Mesodermal cell (in vitro differentiated cells): ENCODE measurements at regions not wholly inside any gene's neighbourhood (a gene's known extent, or its start where the extent isn't known, plus 50 kb on each side); places are given as distances from the start of the nearest gene placed in this dataset.

Experiments
- H3K27ac ChIP-seq: 2 replicates; pipeline ENCODE4 v1.7.0; 2013; ENCODE audit warnings: mild to moderate bottlenecking, low read depth, low read length, moderate library complexity; ENCODE audit not compliant: severe bottlenecking
- H3K36me3 ChIP-seq: 2 replicates; pipeline ENCODE4 v1.7.1; 2013; ENCODE audit warnings: mild to moderate bottlenecking, low read length, moderate library complexity; ENCODE audit not compliant: control insufficient read depth, insufficient read depth
- H3K4me1 ChIP-seq: one replicate; pipeline ENCODE4 v1.7.1; 2013; ENCODE audit warnings: mild to moderate bottlenecking, low read length; ENCODE audit not compliant: insufficient read depth, control insufficient read depth, poor library complexity, severe bottlenecking
- H3K4me3 ChIP-seq: 2 replicates; pipeline ENCODE4 v1.7.0; 2013; ENCODE audit warnings: low read length, control low read depth, mild to moderate bottlenecking; ENCODE audit not compliant: insufficient read depth, poor library complexity, severe bottlenecking; ENCODE audit errors: extremely low read depth
- H3K9me3 ChIP-seq: 2 replicates; pipeline ENCODE4 v1.7.1; 2013; ENCODE audit warnings: mild to moderate bottlenecking, low read length, moderate library complexity; ENCODE audit not compliant: control insufficient read depth
- WGBS, 2 experiments: methylation state at CpG; one replicate each; pipeline ENCODE4 v1.1.5; 2013; ENCODE audit warnings: missing lambda C conversion rate in 2 of 2; ENCODE audit not compliant: insufficient coverage in 2 of 2; 5-methylcytosine and 5-hydroxymethylcytosine counted together

DNA sequence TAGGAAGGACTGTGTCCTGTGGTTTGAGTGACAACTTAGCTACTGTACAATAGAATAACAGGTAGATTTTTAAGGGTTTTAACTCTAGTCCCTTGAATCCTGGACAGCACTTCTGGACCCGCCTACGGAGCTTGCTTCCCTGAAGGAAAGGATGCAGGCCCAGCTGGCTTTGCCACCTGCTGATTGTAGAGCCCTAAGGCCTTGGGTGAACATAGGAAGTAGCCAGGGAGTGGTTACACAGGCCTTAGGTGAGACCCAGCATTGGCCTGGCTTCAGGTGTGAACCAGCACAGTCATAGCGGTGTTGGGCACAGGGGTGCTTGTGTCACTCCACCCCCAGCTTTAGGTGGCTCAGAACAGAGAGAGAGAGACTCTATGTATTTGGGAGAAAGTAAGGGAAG, 413.5 kb downstream of the GRIA2 start:
- no peak overlapping the region for H3K4me3 ChIP-seq
- H3K36me3 ChIP-seq = no peaks in the 10 kb centered on the region
- H3K27ac ChIP-seq = no peak overlapping the region
- no peaks in the 10 kb centered on the region for H3K4me1 ChIP-seq
- WGBS, 2 experiments = 88 to 100% methylated on average over 2 to 3 of the region's 3 CpGs
- no peaks in the 10 kb centered on the region for H3K9me3 ChIP-seq

DNA sequence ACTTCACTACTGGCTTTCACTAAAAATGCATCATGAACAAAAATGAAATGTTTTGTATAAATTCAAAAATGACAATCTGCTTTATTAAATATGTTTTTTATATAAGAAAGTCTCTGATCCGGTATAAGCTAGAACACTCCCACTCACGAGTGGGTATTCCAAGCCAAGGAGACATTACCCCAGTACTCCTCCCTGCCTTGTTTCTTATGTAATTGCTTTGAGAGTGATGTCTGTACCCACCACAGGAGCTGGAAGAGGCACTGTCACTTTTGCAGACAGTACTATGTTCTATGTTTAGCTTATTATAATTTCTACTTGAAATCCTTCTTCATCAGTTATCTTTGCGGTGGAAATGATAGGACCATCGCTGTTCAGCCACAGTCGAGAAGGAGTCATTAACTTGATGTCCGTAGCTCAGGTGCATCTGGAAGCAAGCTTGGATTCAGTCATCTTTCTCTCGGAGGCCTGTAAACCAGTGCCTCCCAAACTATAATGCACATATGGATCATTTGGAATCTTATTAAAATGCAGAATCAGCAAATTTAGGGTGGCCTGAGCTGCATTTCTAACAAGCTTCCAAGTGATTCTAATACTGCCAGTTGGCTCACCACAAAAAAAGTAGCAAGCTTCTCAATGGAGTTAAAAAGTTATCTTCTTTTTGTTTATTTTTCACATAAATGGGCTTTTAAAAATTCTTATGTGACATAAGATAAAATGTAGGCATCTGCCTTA, 396.4 kb downstream of the GRIA2 start:
- no peak overlapping the region for H3K27ac ChIP-seq
- H3K36me3 ChIP-seq = no peaks in the 10 kb centered on the region
- 80 to 82% methylated on average over 4 to 5 of the region's 7 CpGs for WGBS, 2 experiments
- no peak overlapping the region for H3K4me3 ChIP-seq
- no peaks in the 10 kb centered on the region for H3K9me3 ChIP-seq
- no peaks in the 10 kb centered on the region for H3K4me1 ChIP-seq

DNA sequence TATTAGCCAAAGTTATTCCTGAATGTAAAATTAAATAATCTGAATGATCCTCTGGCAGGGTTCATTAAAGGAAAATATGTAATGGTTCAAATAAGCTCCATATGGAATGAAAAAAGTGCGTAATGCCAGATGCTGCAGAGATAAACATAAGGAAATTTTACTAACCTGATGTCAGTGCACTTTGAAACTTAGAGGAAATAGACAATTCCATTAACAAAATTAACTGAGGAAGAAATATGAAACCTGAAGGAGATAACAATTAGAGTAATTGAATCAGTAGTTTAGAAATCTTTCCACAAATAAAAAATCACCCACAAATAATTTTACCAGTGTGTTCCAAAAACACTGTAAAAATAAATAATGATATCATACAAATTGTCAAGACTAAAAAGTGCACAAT, 387.5 kb downstream of the GRIA2 start:
- no peaks in the 10 kb centered on the region for H3K36me3 ChIP-seq
- H3K4me1 ChIP-seq = no peaks in the 10 kb centered on the region
- no peak overlapping the region for H3K27ac ChIP-seq
- H3K9me3 ChIP-seq = no peaks in the 10 kb centered on the region
- WGBS, 2 experiments = no CpG with 5 or more reads among the region's 1 CpG
- H3K4me3 ChIP-seq = no peak overlapping the region

DNA sequence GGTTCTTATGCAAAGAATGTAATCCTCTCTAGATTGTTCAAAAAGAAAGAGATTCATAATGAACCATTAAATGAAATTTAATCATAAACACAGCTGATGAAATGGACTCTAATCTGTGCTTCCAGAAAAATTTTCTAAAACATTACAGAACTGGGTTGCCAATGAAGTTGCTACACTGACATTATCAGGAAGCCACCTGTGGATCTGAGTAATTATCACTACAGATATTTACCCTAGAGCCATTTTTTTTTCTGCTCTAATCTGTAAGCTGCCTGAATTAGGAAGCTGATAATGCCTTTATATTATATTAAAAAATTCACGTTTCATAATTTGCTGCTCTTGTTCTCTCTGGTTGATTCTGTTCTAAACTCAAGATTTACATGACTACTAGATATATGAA, 380.1 kb downstream of the GRIA2 start:
- H3K27ac ChIP-seq = no peak overlapping the region
- no CpG with 5 or more reads among the region's 1 CpG for WGBS, 2 experiments
- no peaks in the 10 kb centered on the region for H3K36me3 ChIP-seq

GRCh38 chr4:157591245-157591644, 370.7 kb downstream of the GRIA2 start:
- H3K9me3 ChIP-seq = no peaks in the 10 kb centered on the region
- no peaks in the 10 kb centered on the region for H3K4me1 ChIP-seq
- H3K36me3 ChIP-seq = no peaks in the 10 kb centered on the region
- H3K4me3 ChIP-seq = no peak overlapping the region
- H3K27ac ChIP-seq = no peak overlapping the region

More for the DNA sequence above, 380.1 kb downstream of the GRIA2 start:
- H3K4me1 ChIP-seq = no peaks in the 10 kb centered on the region
- no peak overlapping the region for H3K4me3 ChIP-seq
- H3K9me3 ChIP-seq = no peaks in the 10 kb centered on the region

DNA sequence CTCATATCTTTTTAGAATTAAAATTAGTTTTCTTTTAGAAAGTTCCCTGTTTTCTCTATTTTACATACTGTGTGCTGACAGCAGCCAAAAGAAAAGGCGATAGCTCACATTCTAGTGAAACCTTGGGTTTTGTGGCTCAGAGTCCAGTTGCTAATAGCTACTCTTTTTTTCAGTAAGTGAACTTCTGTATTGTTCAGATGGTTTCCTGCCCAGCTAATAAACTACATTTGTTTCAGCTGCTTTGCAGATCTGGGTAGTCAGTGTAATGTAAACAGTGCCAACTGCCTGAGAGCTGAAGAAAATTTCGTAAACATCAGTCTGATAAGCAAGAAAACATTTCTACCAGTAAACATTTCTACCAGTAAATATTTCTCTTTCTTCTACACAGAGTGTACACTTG, 370.2 kb downstream of the GRIA2 start:
- H3K4me1 ChIP-seq = no peaks in the 10 kb centered on the region
- H3K9me3 ChIP-seq = no peaks in the 10 kb centered on the region
- WGBS, 2 experiments = 86 to 100% methylated on average over 1 of the region's 2 CpGs
- H3K27ac ChIP-seq = no peak overlapping the region
- no peaks in the 10 kb centered on the region for H3K36me3 ChIP-seq
- H3K4me3 ChIP-seq = no peak overlapping the region

DNA sequence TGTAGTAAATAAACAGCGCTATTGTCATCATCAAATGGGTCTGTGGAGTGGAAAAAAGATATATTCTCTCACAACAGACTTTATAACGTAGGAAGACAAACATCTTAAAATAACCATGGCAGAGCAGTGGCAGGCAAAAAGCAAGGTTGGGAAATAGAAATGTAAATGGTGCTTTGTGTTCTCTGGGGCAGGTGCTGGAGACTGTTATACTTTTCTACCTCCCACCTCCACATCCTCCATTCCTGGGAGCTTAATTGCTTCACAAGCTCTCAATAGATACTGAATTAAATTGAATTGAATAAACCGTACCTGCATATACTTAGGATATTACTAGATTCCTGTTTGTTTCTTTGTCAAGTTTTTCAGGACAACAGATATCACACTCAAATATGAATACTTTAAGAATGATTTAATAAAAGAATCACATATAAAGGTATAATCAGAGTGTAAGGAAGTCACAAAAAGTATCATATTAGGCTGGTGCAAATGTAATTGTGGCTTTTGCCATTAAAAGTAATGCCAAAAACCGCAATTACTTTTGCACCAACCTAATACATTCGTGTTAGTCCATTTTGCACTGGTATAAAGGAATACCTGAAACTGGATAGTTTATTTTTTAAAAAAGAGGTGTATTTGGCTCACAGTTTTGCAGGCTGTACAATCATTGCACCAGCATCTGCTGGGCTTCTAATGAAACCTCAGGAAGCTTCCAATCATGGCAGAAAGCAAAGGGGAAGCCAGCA, 367.3 kb downstream of the GRIA2 start:
- no peaks in the 10 kb centered on the region for H3K36me3 ChIP-seq
- H3K9me3 ChIP-seq = no peaks in the 10 kb centered on the region
- H3K27ac ChIP-seq = no peak overlapping the region
- no CpG with 5 or more reads among the region's 5 CpGs for WGBS, 2 experiments
- H3K4me1 ChIP-seq = no peaks in the 10 kb centered on the region
- H3K4me3 ChIP-seq = no peak overlapping the region

GRCh38 chr4:157582141-157582540, 361.6 kb downstream of the GRIA2 start:
- no peaks in the 10 kb centered on the region for H3K4me1 ChIP-seq
- H3K27ac ChIP-seq = no peak overlapping the region
- no peaks in the 10 kb centered on the region for H3K9me3 ChIP-seq
- no peaks in the 10 kb centered on the region for H3K36me3 ChIP-seq
- no peak overlapping the region for H3K4me3 ChIP-seq
- 88 to 100% methylated on average over 1 of the region's 2 CpGs for WGBS, 2 experiments

DNA sequence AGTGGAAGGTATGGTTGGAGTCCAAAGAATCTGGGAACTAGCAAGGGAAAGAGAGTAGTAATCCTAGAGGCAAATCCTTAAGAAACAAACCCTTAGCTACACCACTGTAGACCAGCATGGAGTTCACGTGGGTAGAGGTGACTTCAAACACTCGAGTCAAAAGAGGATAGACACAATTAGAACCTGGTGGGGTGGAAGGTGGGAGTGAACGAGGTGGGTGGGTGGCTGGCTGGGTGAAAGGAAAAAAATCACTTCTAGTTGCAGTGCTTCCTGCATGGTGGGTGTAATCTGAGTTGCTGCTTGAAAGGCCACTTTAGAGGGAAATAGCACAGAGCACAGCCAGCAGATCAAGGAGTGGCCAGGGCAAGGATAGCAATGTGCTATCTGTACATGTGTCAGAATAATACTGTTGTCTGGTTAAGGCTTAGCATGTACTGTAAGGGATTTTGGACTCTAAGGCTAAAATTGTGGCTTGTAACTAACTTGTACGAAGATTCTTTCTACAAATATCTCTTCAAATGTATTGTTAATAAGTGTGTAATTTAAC, 356.2 kb downstream of the GRIA2 start:
- Histone ChIP-seq H3K4me1 (no peaks in the 10 kb centered on the region), H3K4me3 (no peak overlapping the region), H3K27ac (no peak overlapping the region), H3K9me3 (no peaks in the 10 kb centered on the region), H3K36me3 (no peaks in the 10 kb centered on the region)
- 71 to 86% methylated on average over 2 to 3 of the region's 4 CpGs for WGBS, 2 experiments

- Histone ChIP-seq H3K36me3 (no peaks in the 10 kb centered on the region), H3K4me3 (no peak overlapping the region), H3K9me3 (no peaks in the 10 kb centered on the region), H3K27ac (no peak overlapping the region), H3K4me1 (no peaks in the 10 kb centered on the region)
- 85 to 97% methylated on average over 5 to 8 of the region's 8 CpGs for WGBS, 2 experiments
These were observed 354.8 kb downstream of the GRIA2 start for GRCh38 chr4:157575339-157575738.

- 90 to 93% methylated on average over 6 to 7 of the region's 7 CpGs for WGBS, 2 experiments
- Histone ChIP-seq H3K27ac (no peak overlapping the region), H3K4me1 (no peaks in the 10 kb centered on the region), H3K36me3 (no peaks in the 10 kb centered on the region), H3K9me3 (no peaks in the 10 kb centered on the region), H3K4me3 (no peak overlapping the region)
These were observed 354.1 kb downstream of the GRIA2 start for GRCh38 chr4:157574606-157575005.
